Neural cell (in vitro differentiated cells): ENCODE measurements at regions not wholly inside any gene's neighbourhood (a gene's known extent, or its start where the extent isn't known, plus 50 kb on each side); places are given as distances from the start of the nearest gene placed in this dataset.

ENCODE experiments used
- H2AFZ ChIP-seq: fragments of 200-600, 300-800 bp; sonication (generic), shearing (Covaris generic); 2 replicates; pipeline ENCODE4 v1.6.0; 2014; ENCODE audit warnings: low read depth, mild to moderate bottlenecking, antibody characterized with exemption, low read length, moderate library complexity
- H3F3A ChIP-seq: fragments of 200-600 bp; shearing (Covaris generic); 2 replicates; pipeline ENCODE4 v1.6.1; 2016; ENCODE audit warnings: mild to moderate bottlenecking, moderate library complexity, mixed read lengths, antibody characterized with exemption, low read length; ENCODE audit not compliant: insufficient read depth, poor library complexity, severe bottlenecking
- H3K27ac ChIP-seq: fragments of 200-600, 300-800 bp; sonication (generic), shearing (Covaris generic); 2 replicates; pipeline ENCODE4 v1.5.1; 2014; ENCODE audit warnings: mild to moderate bottlenecking, low read length, moderate library complexity
- H3K27me3 ChIP-seq: fragments of 300-800, 200-600 bp; sonication (generic), shearing (Covaris generic); 2 replicates; pipeline ENCODE4 v1.6.0; 2014; ENCODE audit warnings: mild to moderate bottlenecking, low read depth, low read length, moderate library complexity; ENCODE audit not compliant: insufficient read depth
- H3K36me3 ChIP-seq: fragments of 300-800, 200-600 bp; sonication (generic), shearing (Covaris generic); 2 replicates; pipeline ENCODE4 v1.5.1; 2014; ENCODE audit warnings: mild to moderate bottlenecking, antibody characterized with exemption, low read length, moderate library complexity; ENCODE audit not compliant: insufficient read depth
- H3K4me2 ChIP-seq: fragments of 300-800, 200-600 bp; sonication (generic), shearing (Covaris generic); 2 replicates; pipeline ENCODE4 v1.6.0; 2014; ENCODE audit warnings: mild to moderate bottlenecking, low read length
- H3K4me3 ChIP-seq: fragments of 300-800, 200-600 bp; sonication (generic), shearing (Covaris generic); 2 replicates; pipeline ENCODE4 v1.5.1; 2014; ENCODE audit warnings: mild to moderate bottlenecking, low read length, moderate library complexity
- H3K79me2 ChIP-seq: fragments of 200-600 bp; shearing (Covaris generic); replicated peaks from 2 replicates; pipeline ENCODE4 v1.6.0; 2014; ENCODE audit warnings: mild to moderate bottlenecking, low read length, moderate library complexity; ENCODE audit not compliant: insufficient read depth
- H3K9ac ChIP-seq: fragments of 300-800, 200-600 bp; sonication (generic), shearing (Covaris generic); 2 replicates; pipeline ENCODE4 v1.6.1; 2016; ENCODE audit warnings: mild to moderate bottlenecking, low read length, mixed read lengths
- H3K9me2 ChIP-seq: fragments of 200-600 bp; shearing (Covaris generic); 2 replicates; pipeline ENCODE4 v1.6.1; 2016; ENCODE audit warnings: mild to moderate bottlenecking, low read length, mixed read lengths; ENCODE audit not compliant: insufficient read depth
- H3K9me3 ChIP-seq: fragments of 200-600, 300-800 bp; sonication (generic), shearing (Covaris generic); 2 replicates; pipeline ENCODE4 v1.6.1; 2016; ENCODE audit warnings: mild to moderate bottlenecking, mixed run types, low read length, moderate library complexity, mixed read lengths
- H4K20me1 ChIP-seq: fragments of 200-600 bp; shearing (Covaris generic); 2 replicates; pipeline ENCODE4 v1.6.1; 2016; ENCODE audit warnings: mild to moderate bottlenecking, mixed run types; ENCODE audit not compliant: insufficient read depth
- EP300 ChIP-seq: fragments of 450-650 bp; conservative IDR thresholded peaks from 2 replicates; pipeline ENCODE4 v1.6.1; 2014; ENCODE audit warnings: antibody characterized with exemption, mild to moderate bottlenecking, moderate library complexity; ENCODE audit not compliant: poor library complexity, severe bottlenecking
- EZH2 ChIP-seq: fragments of 200-600, 300-800 bp; shearing (Covaris generic), sonication (generic); IDR thresholded peaks from 2 replicates; pipeline ENCODE4 v1.6.1; 2014; ENCODE audit warnings: antibody characterized with exemption, low read length, borderline replicate concordance, mild to moderate bottlenecking; ENCODE audit not compliant: insufficient read depth, poor library complexity, severe bottlenecking
- MXI1 ChIP-seq: fragments of 450-650 bp; conservative IDR thresholded peaks from 2 replicates; pipeline ENCODE4 v1.6.1; 2014; ENCODE audit warnings: antibody characterized with exemption, mild to moderate bottlenecking; ENCODE audit not compliant: poor library complexity, severe bottlenecking
- POLR2AphosphoS5 ChIP-seq: IDR thresholded peaks from 2 replicates; pipeline ENCODE4 v1.6.1; 2012
- RAD21 ChIP-seq: fragments of 450-650 bp; conservative IDR thresholded peaks from 2 replicates; pipeline ENCODE4 v1.6.1; 2014; ENCODE audit warnings: antibody characterized with exemption, mild to moderate bottlenecking, moderate library complexity
- SMC3 ChIP-seq: fragments of 450-650 bp; conservative IDR thresholded peaks from 2 replicates; pipeline ENCODE4 v1.6.1; 2014; ENCODE audit warnings: antibody characterized with exemption, mild to moderate bottlenecking, moderate library complexity; ENCODE audit not compliant: poor library complexity
- TAF1 ChIP-seq: IDR thresholded peaks from 2 replicates; pipeline ENCODE4 v1.6.1; 2012; ENCODE audit warnings: low read depth
- TF ChIP-seq, protein P1 (sequence below): IDR thresholded peaks from 2 replicates; pipeline ENCODE4 v1.6.1; 2012; ENCODE audit warnings: borderline replicate concordance
- TF ChIP-seq, protein P2 (sequence below): fragments of 450-650 bp; IDR thresholded peaks from 2 replicates; pipeline ENCODE4 v1.5.1; 2014; ENCODE audit warnings: antibody characterized with exemption, mild to moderate bottlenecking, moderate library complexity; ENCODE audit not compliant: poor library complexity, severe bottlenecking

DNA sequence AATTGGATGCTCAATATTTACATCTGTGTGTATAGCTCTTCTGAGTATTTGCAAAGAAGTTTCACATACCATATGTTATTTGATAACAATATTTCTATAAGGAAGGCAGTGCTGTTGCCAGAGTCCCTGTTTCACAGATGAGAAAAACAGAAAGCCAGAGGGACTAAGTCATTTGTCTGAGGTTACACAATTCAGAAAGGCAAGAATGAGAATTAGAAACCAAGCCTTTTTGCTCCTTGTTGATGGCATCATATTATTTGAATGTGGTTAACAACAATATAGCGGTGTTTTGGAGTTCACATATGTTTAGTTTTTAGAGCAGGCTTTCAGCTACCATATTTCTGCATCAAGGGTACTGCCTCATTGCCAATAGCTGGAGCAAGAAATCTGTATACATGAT, 110.9 kb upstream of the PRLR start:
- Histone ChIP-seq H3K36me3 (no peaks in the 10 kb centered on the region), H4K20me1 (no peaks in the 10 kb centered on the region), H3K9ac (no peak overlapping the region), H3K9me2 (no peaks in the 10 kb centered on the region), H3F3A (no peaks in the 10 kb centered on the region), H3K27me3 (no peaks in the 10 kb centered on the region), H2AFZ (no peak overlapping the region), H3K4me3 (no peak overlapping the region), H3K27ac (no peak overlapping the region), H3K4me2 (no peak overlapping the region), H3K79me2 (no peaks in the 10 kb centered on the region), H3K9me3 (no peaks in the 10 kb centered on the region)
- TF ChIP-seq, protein P1, sequence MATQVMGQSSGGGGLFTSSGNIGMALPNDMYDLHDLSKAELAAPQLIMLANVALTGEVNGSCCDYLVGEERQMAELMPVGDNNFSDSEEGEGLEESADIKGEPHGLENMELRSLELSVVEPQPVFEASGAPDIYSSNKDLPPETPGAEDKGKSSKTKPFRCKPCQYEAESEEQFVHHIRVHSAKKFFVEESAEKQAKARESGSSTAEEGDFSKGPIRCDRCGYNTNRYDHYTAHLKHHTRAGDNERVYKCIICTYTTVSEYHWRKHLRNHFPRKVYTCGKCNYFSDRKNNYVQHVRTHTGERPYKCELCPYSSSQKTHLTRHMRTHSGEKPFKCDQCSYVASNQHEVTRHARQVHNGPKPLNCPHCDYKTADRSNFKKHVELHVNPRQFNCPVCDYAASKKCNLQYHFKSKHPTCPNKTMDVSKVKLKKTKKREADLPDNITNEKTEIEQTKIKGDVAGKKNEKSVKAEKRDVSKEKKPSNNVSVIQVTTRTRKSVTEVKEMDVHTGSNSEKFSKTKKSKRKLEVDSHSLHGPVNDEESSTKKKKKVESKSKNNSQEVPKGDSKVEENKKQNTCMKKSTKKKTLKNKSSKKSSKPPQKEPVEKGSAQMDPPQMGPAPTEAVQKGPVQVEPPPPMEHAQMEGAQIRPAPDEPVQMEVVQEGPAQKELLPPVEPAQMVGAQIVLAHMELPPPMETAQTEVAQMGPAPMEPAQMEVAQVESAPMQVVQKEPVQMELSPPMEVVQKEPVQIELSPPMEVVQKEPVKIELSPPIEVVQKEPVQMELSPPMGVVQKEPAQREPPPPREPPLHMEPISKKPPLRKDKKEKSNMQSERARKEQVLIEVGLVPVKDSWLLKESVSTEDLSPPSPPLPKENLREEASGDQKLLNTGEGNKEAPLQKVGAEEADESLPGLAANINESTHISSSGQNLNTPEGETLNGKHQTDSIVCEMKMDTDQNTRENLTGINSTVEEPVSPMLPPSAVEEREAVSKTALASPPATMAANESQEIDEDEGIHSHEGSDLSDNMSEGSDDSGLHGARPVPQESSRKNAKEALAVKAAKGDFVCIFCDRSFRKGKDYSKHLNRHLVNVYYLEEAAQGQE, result no peak
- TF ChIP-seq TAF1 (no peak), EZH2 (no peak), EP300 (no peak), MXI1 (no peak), POLR2AphosphoS5 (no peak), SMC3 (no peak), RAD21 (no peak)
- TF ChIP-seq, protein P2, sequence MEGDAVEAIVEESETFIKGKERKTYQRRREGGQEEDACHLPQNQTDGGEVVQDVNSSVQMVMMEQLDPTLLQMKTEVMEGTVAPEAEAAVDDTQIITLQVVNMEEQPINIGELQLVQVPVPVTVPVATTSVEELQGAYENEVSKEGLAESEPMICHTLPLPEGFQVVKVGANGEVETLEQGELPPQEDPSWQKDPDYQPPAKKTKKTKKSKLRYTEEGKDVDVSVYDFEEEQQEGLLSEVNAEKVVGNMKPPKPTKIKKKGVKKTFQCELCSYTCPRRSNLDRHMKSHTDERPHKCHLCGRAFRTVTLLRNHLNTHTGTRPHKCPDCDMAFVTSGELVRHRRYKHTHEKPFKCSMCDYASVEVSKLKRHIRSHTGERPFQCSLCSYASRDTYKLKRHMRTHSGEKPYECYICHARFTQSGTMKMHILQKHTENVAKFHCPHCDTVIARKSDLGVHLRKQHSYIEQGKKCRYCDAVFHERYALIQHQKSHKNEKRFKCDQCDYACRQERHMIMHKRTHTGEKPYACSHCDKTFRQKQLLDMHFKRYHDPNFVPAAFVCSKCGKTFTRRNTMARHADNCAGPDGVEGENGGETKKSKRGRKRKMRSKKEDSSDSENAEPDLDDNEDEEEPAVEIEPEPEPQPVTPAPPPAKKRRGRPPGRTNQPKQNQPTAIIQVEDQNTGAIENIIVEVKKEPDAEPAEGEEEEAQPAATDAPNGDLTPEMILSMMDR, result no peak

DNA sequence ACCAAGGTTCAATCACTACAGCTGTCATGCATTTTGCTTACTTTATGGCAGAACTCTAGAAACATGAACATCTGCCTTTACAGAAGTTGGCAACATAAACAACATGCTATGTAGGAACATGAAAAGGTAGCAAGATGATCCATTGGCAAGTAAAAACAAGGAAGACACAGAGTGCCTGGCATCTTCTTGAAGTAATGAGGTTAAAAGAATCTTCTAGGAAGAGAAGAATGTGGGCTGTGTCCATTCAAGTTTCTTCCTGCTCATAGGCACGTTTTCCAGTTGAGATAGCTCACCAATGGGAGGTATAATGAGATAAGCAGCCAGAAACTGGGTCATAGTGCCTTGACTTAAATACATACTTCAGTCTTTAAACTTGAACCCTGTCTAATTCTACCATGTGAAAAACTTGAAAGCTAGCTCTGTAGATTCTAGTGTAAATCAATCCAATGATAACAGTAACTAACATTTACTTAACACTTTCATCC, 109.4 kb upstream of the PRLR start:
- Histone ChIP-seq H3F3A (no peaks in the 10 kb centered on the region), H3K9ac (no peak overlapping the region), H3K9me2 (no peaks in the 10 kb centered on the region), H3K27me3 (no peaks in the 10 kb centered on the region), H3K4me2 (no peak overlapping the region), H3K36me3 (no peaks in the 10 kb centered on the region), H3K4me3 (no peak overlapping the region), H2AFZ (no peak overlapping the region), H3K27ac (no peak overlapping the region), H3K79me2 (no peaks in the 10 kb centered on the region), H4K20me1 (no peaks in the 10 kb centered on the region), H3K9me3 (no peaks in the 10 kb centered on the region)
- no peak for TF ChIP-seq MXI1

DNA sequence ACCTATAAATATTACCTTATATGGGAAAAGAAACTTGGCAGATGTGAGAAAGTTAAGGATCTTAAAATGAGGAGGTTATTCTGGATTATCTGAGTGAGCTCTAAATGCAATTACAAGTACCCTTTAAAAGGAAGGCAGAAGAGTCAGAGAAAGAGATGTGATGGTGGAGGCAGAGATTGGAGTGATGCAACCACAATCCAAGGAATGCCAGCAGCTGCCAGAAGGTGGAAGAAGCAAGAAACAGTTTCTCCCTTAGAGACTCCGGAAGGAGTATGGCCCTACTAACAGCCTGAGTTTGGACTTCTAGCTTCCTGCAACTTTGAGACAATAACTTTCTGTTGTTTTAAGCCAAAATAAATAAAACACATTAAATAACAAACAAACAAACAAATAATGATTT, 108.7 kb upstream of the PRLR start:
- no peaks in the 10 kb centered on the region for H3K9me2 ChIP-seq
- no peak overlapping the region for H3K4me2 ChIP-seq
- no peaks in the 10 kb centered on the region for H3K27me3 ChIP-seq
- no peak overlapping the region for H2AFZ ChIP-seq
- TF ChIP-seq SMC3, result no peak
- TF ChIP-seq POLR2AphosphoS5, result no peak
- no peak for TF ChIP-seq MXI1
- TF ChIP-seq RAD21, result no peak
- no peak for TF ChIP-seq EP300
- TF ChIP-seq TAF1, result no peak
- TF ChIP-seq, protein P1, result no peak
- no peak for TF ChIP-seq EZH2
- TF ChIP-seq, protein P2, result no peak
- no peaks in the 10 kb centered on the region for H3K79me2 ChIP-seq
- H4K20me1 ChIP-seq, result no peaks in the 10 kb centered on the region
- no peaks in the 10 kb centered on the region for H3K36me3 ChIP-seq
- H3K4me3 ChIP-seq, result no peak overlapping the region
- H3K9me3 ChIP-seq, result no peaks in the 10 kb centered on the region
- H3K9ac ChIP-seq, result no peak overlapping the region
- no peaks in the 10 kb centered on the region for H3F3A ChIP-seq
- no peak overlapping the region for H3K27ac ChIP-seq
